ENCODE measurements at regions not wholly inside any gene's neighbourhood (a gene's known extent, or its start where the extent isn't known, plus 50 kb on each side); places are given as distances from the start of the nearest gene placed in this dataset.

GRCh38 chr16:51210087-51210486, 59.0 kb upstream of the SALL1 start:
- TF ChIP-seq EZH2 (IDR thresholded peaks at IDR 0.05; ENCODE audit: borderline replicate concordance, low read depth, low read length, severe bottlenecking) (no peak), POLR2A (IDR thresholded peaks at IDR 0.05; ENCODE audit: low read depth, low read length) (no peak), CTCF (IDR thresholded peaks at IDR 0.05; ENCODE audit: extremely low read depth in 1 of 2, insufficient read depth in 1 of 2, low read depth in 1 of 2, low read length in 2 of 2) (no peak), POLR2AphosphoS5 (IDR thresholded peaks at IDR 0.05; ENCODE audit: insufficient read depth, low read depth, low read length) (no peak), FOS (IDR thresholded peaks at IDR 0.05; ENCODE audit: borderline replicate concordance, insufficient read depth, low read length) (no peak), MYC (IDR thresholded peaks at IDR 0.05; ENCODE audit: low read depth, low read length) (no peak)

Data from endothelial cell of umbilical vein (primary cell).